A549 (cell line): ENCODE measurements at regions not wholly inside any gene's neighbourhood (a gene's known extent, or its start where the extent isn't known, plus 50 kb on each side); places are given as distances from the start of the nearest gene placed in this dataset.

ENCODE experiments used
- BHLHE40 ChIP-seq: IDR thresholded peaks from 2 replicates; pipeline ENCODE4 v1.6.1; 2012; ENCODE audit warnings: low read depth, low read length, inconsistent platforms
- CBX8 ChIP-seq: fragments of 200-600 bp; sonication (generic); IDR thresholded peaks from 2 replicates; pipeline ENCODE4 v1.6.1; 2016
- EP300 ChIP-seq, 2 experiments: fragments of >200 bp; sonication (Bioruptor Twin); formaldehyde crosslinking; IDR thresholded peaks; 2 replicates in 1 of 2; 3 replicates in 1 of 2; pipeline ENCODE4 v1.6.1; 2016 to 2017
- FOSB ChIP-seq: fragments of 250-450 bp; sonication (Bioruptor Pico); IDR thresholded peaks from 2 replicates; pipeline ENCODE4 v1.5.0; 2020; ENCODE audit warnings: mild to moderate bottlenecking, moderate library complexity
- HDAC2 ChIP-seq: fragments of 200-600 bp; sonication (generic); IDR thresholded peaks from 2 replicates; pipeline ENCODE4 v1.6.1; 2016
- HEYL ChIP-seq: fragments of 250-450 bp; sonication (Bioruptor Pico); IDR thresholded peaks from 2 replicates; pipeline ENCODE4 v1.8.0; 2021; ENCODE audit warnings: mild to moderate bottlenecking, moderate library complexity
- HMGXB4 ChIP-seq: fragments of 250-450 bp; sonication (Bioruptor Pico); IDR thresholded peaks from 2 replicates; pipeline ENCODE4 v1.5.0; 2021; ENCODE audit warnings: mild to moderate bottlenecking, moderate library complexity, borderline replicate concordance
- HOXA7 ChIP-seq: fragments of 250-450 bp; sonication (Bioruptor Pico); IDR thresholded peaks from 2 replicates; pipeline ENCODE4 v1.5.0; 2020; ENCODE audit warnings: mild to moderate bottlenecking, moderate library complexity
- KDM5A ChIP-seq: fragments of 200-600 bp; sonication (generic); IDR thresholded peaks from 2 replicates; pipeline ENCODE4 v1.6.1; 2016; ENCODE audit warnings: antibody characterized with exemption, mild to moderate bottlenecking
- POLR2A ChIP-seq: IDR thresholded peaks from 2 replicates; pipeline ENCODE4 v1.6.1; 2012; ENCODE audit warnings: mild to moderate bottlenecking, low read length
- POLR2AphosphoS2 ChIP-seq: conservative IDR thresholded peaks from 2 replicates; pipeline ENCODE4 v1.6.1; 2012; ENCODE audit warnings: low read length, improper control_type of control experiment, inconsistent platforms
- RAD21 ChIP-seq, 2 experiments: fragments of >200 bp in 1 of 2; sonication (Bioruptor Twin) in 1 of 2; formaldehyde crosslinking in 1 of 2; IDR thresholded peaks in 1 of 2; conservative IDR thresholded peaks in 1 of 2; 2 replicates in 1 of 2; 3 replicates in 1 of 2; pipeline ENCODE4 v1.6.1; 2012 to 2018; ENCODE audit warnings: inconsistent platforms in 1 of 2
- TP53 ChIP-seq: fragments of 250-450 bp; sonication (Bioruptor Pico); IDR thresholded peaks from 2 replicates; pipeline ENCODE4 v1.5.0; 2021; ENCODE audit warnings: mild to moderate bottlenecking, moderate library complexity
- TF ChIP-seq, protein P1 (sequence below): fragments of >200 bp; sonication (Bioruptor Twin); formaldehyde crosslinking; IDR thresholded peaks from 3 replicates; pipeline ENCODE4 v1.5.1; 2016

GRCh38 chr6:151166180-151166579 lies 73.6 kb upstream of the AKAP12 start:
- TF ChIP-seq, protein P1, sequence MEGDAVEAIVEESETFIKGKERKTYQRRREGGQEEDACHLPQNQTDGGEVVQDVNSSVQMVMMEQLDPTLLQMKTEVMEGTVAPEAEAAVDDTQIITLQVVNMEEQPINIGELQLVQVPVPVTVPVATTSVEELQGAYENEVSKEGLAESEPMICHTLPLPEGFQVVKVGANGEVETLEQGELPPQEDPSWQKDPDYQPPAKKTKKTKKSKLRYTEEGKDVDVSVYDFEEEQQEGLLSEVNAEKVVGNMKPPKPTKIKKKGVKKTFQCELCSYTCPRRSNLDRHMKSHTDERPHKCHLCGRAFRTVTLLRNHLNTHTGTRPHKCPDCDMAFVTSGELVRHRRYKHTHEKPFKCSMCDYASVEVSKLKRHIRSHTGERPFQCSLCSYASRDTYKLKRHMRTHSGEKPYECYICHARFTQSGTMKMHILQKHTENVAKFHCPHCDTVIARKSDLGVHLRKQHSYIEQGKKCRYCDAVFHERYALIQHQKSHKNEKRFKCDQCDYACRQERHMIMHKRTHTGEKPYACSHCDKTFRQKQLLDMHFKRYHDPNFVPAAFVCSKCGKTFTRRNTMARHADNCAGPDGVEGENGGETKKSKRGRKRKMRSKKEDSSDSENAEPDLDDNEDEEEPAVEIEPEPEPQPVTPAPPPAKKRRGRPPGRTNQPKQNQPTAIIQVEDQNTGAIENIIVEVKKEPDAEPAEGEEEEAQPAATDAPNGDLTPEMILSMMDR = no peak
- TF ChIP-seq EP300 (IDR thresholded peaks at IDR 0.05) (no peak), FOSB (CRISPR knock-in tag) (no peak), KDM5A (no peak), POLR2A (no peak), HMGXB4 (no peak), HEYL (CRISPR knock-in tag) (no peak), POLR2AphosphoS2 (no peak), HOXA7 (CRISPR knock-in tag) (no peak), RAD21 (conservative IDR thresholded peaks at IDR 0.05 in 1 of 2, IDR thresholded peaks at IDR 0.05 in 1 of 2) (no peak), HDAC2 (no peak), BHLHE40 (no peak), CBX8 (no peak), TP53 (CRISPR knock-in tag) (no peak)
